Transverse colon (tissue), 3 donors: ENCODE measurements at regions not wholly inside any gene's neighbourhood (a gene's known extent, or its start where the extent isn't known, plus 50 kb on each side); places are given as distances from the start of the nearest gene placed in this dataset.

Experiments
- CTCF ChIP-seq, 5 experiments: fragments of 200-600 bp in 3 of 5; fragments of 450-650 bp in 2 of 5; sonication (generic) in 3 of 5; IDR thresholded peaks; 1 replicate in 2 of 5; 2 replicates in 3 of 5; pipeline ENCODE4 v1.5.1; 2016 to 2017; ENCODE audit warnings: antibody characterized with exemption in 5 of 5, inconsistent platforms in 3 of 5, mild to moderate bottlenecking in 2 of 5, moderate library complexity in 1 of 5
- EP300 ChIP-seq: sonication (generic); formaldehyde crosslinking; IDR thresholded peaks from one replicate; pipeline ENCODE4 v1.6.1; 2017; ENCODE audit warnings: antibody characterized with exemption, low read depth

GRCh38 chr12:127013197-127013596, 1253.8 kb upstream of the TMEM132C start:
- no peak for TF ChIP-seq CTCF (IDR thresholded peaks at IDR 0.05)
- no peak for TF ChIP-seq EP300
